WTC11 (cell line): ENCODE measurements at regions not wholly inside any gene's neighbourhood (a gene's known extent, or its start where the extent isn't known, plus 50 kb on each side); places are given as distances from the start of the nearest gene placed in this dataset.

ENCODE experiments used
- ATAC-seq: fragments of 200-7000 bp; cut with Tn5 transposase; 2 replicates; pipeline ENCODE4 v1.10.0; 2021; ENCODE audit warnings: mild to moderate bottlenecking, moderate library complexity
- CTCF ChIA-PET: fragments of 300-600 bp; sonication (Branson Sonifier 250); formaldehyde crosslinking; loops from one replicate; lab custom pipeline; 2021; ENCODE audit warnings: antibody characterized with exemption; lab: Charles Lee
- POLR2A ChIA-PET: fragments of 350-600 bp; sonication (Branson Sonifier 250); formaldehyde crosslinking; loops from one replicate; lab custom pipeline; 2021; ENCODE audit warnings: antibody characterized with exemption; lab: Charles Lee
- DNase-seq: peaks from one replicate; pipeline ENCODE4 v3.0.0; 2021; ENCODE audit warnings: low spot score
- H3K27ac Mint-ChIP-seq: 2 replicates; pipeline ENCODE4 v1.8.0; 2021; ENCODE audit warnings: mixed read lengths
- H3K27me3 Mint-ChIP-seq: 2 replicates; pipeline ENCODE4 v1.8.0; 2021; ENCODE audit warnings: low read depth, mild to moderate bottlenecking, moderate library complexity, mixed read lengths
- H3K36me3 Mint-ChIP-seq: 2 replicates; pipeline ENCODE4 v1.8.0; 2021; ENCODE audit warnings: mixed read lengths
- H3K4me1 Mint-ChIP-seq: 2 replicates; pipeline ENCODE4 v1.8.0; 2022; ENCODE audit warnings: mixed read lengths
- H3K4me3 Mint-ChIP-seq: 2 replicates; pipeline ENCODE4 v1.8.0; 2021; ENCODE audit warnings: mild to moderate bottlenecking, moderate library complexity, mixed read lengths
- H3K9me3 Mint-ChIP-seq: 2 replicates; pipeline ENCODE4 v1.8.0; 2021; ENCODE audit warnings: mixed read lengths
- ATF2 ChIP-seq: sonication (generic); formaldehyde crosslinking; IDR thresholded peaks from 2 replicates; pipeline ENCODE4 v1.8.1; 2022; ENCODE audit warnings: low read depth, missing genetic modification reagents, borderline replicate concordance
- CREM ChIP-seq: sonication (generic); formaldehyde crosslinking; IDR thresholded peaks from 2 replicates; pipeline ENCODE4 v1.8.1; 2022; ENCODE audit warnings: mild to moderate bottlenecking, missing genetic modification reagents, moderate library complexity
- CTCF ChIP-seq: fragments of 200-600 bp; IDR thresholded peaks from 2 replicates; pipeline ENCODE4 v1.8.0; 2022; ENCODE audit warnings: antibody characterized with exemption
- ERG ChIP-seq: fragments of 250-450 bp; sonication (Bioruptor Pico); IDR thresholded peaks from 2 replicates; pipeline ENCODE4 v1.8.0; 2021; ENCODE audit warnings: mild to moderate bottlenecking
- GTF2I ChIP-seq: fragments of 250-450 bp; sonication (Bioruptor Pico); conservative IDR thresholded peaks from 2 replicates; pipeline ENCODE4 v1.4.0; 2021; ENCODE audit warnings: mild to moderate bottlenecking
- IRF1 ChIP-seq: sonication (generic); formaldehyde crosslinking; IDR thresholded peaks from 2 replicates; pipeline ENCODE4 v1.8.0; 2023; ENCODE audit warnings: missing genetic modification reagents
- JUN ChIP-seq: sonication (generic); formaldehyde crosslinking; IDR thresholded peaks from 2 replicates; pipeline ENCODE4 v1.8.0; 2023; ENCODE audit warnings: mild to moderate bottlenecking, missing genetic modification reagents
- NFYB ChIP-seq: sonication (generic); formaldehyde crosslinking; conservative IDR thresholded peaks from 2 replicates; pipeline ENCODE4 v1.8.0; 2022; ENCODE audit warnings: low read depth, missing genetic modification reagents
- TEAD4 ChIP-seq: sonication (generic); formaldehyde crosslinking; IDR thresholded peaks from 2 replicates; pipeline ENCODE4 v1.8.0; 2022; ENCODE audit warnings: mild to moderate bottlenecking, missing genetic modification reagents
- USF2 ChIP-seq: sonication (generic); formaldehyde crosslinking; IDR thresholded peaks from 2 replicates; pipeline ENCODE4 v1.8.1; 2023; ENCODE audit warnings: mild to moderate bottlenecking, missing genetic modification reagents, moderate library complexity
- ZNF396 ChIP-seq: fragments of 250-450 bp; sonication (Bioruptor Pico); IDR thresholded peaks from 2 replicates; pipeline ENCODE4 v1.8.0; 2021; ENCODE audit warnings: mild to moderate bottlenecking, moderate library complexity, borderline replicate concordance
- ZNF512 ChIP-seq: sonication (generic); formaldehyde crosslinking; IDR thresholded peaks from 2 replicates; pipeline ENCODE4 v1.8.1; 2022; ENCODE audit warnings: missing genetic modification reagents, borderline replicate concordance

- POLR2A ChIA-PET = no interaction called here
Observed at GRCh38 chrX:7414753-7415152, 266.8 kb upstream of the PUDP start.

More at GRCh38 chrX:7414753-7415152, 266.8 kb upstream of the PUDP start:
- Mint-ChIP-seq H3K36me3 (no peaks in the 10 kb centered on the region), H3K9me3 (0 out of 2 replicates have a peak, but pooled peaks cover 3% of the 10 kb centered on the region), H3K27me3 (no peaks in the 10 kb centered on the region), H3K27ac (no peak overlapping the region), H3K4me3 (no peak overlapping the region), H3K4me1 (no peaks in the 10 kb centered on the region)
- CTCF ChIA-PET = no interaction called here
- ATAC-seq (no peak), DNase-seq (no peak)
- TF ChIP-seq USF2 (no peak), NFYB (CRISPR knock-in tag) (no peak), ERG (no peak), CTCF (no peak), ATF2 (CRISPR knock-in tag) (no peak), ZNF512 (CRISPR knock-in tag) (no peak), ZNF396 (CRISPR knock-in tag) (no peak), JUN (CRISPR knock-in tag) (no peak), TEAD4 (CRISPR knock-in tag) (no peak), CREM (CRISPR knock-in tag) (no peak), GTF2I (CRISPR knock-in tag) (no peak), IRF1 (CRISPR knock-in tag) (no peak)
